PFSK-1 (cell line): ENCODE measurements at regions not wholly inside any gene's neighbourhood (a gene's known extent, or its start where the extent isn't known, plus 50 kb on each side); places are given as distances from the start of the nearest gene placed in this dataset.

Experiments used
- POLR2AphosphoS5 ChIP-seq: IDR thresholded peaks from 2 replicates; pipeline ENCODE4 v1.6.1; 2012; ENCODE audit warnings: low read depth, mild to moderate bottlenecking, control low read depth, low read length, moderate library complexity
- SIN3A ChIP-seq: IDR thresholded peaks from 2 replicates; pipeline ENCODE4 v1.6.1; 2012; ENCODE audit warnings: mild to moderate bottlenecking, low read length, moderate library complexity, borderline replicate concordance; ENCODE audit not compliant: insufficient read depth
- TAF1 ChIP-seq: IDR thresholded peaks from 2 replicates; pipeline ENCODE4 v1.6.1; 2012; ENCODE audit warnings: low read length, control low read depth, borderline replicate concordance; ENCODE audit not compliant: insufficient read depth
- TF ChIP-seq, protein P1 (sequence below), 2 experiments: IDR thresholded peaks; 2 replicates each; pipeline versions ENCODE4 v1.6.1 to v1.8.0; 2011 to 2012; ENCODE audit warnings: low read depth in 2 of 2, low read length in 2 of 2, control low read depth in 1 of 2, inconsistent platforms in 1 of 2, mild to moderate bottlenecking in 1 of 2, moderate library complexity in 1 of 2; ENCODE audit not compliant: insufficient read depth in 1 of 2

DNA sequence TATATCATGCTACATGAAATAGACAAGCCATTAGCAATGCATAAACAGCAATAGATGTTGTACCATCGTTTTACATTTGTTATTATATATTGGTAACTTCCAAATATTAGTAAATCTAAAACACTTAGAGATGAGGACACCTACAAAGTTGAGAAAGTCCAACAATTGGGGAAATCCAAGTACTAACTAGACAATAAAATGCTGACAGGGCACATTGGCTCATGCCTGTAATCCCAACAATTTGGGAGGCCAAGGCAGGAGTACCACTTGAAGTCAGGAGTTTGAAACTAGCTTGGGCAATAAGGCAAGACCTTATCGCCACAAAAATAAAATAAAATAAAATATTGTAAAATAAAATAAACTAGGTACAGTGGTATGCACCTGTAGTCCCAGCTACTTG lies 1023.1 kb downstream of the SUCLG1 start:
- TF ChIP-seq POLR2AphosphoS5 (no peak), SIN3A (no peak), TAF1 (no peak)
- TF ChIP-seq, protein P1, sequence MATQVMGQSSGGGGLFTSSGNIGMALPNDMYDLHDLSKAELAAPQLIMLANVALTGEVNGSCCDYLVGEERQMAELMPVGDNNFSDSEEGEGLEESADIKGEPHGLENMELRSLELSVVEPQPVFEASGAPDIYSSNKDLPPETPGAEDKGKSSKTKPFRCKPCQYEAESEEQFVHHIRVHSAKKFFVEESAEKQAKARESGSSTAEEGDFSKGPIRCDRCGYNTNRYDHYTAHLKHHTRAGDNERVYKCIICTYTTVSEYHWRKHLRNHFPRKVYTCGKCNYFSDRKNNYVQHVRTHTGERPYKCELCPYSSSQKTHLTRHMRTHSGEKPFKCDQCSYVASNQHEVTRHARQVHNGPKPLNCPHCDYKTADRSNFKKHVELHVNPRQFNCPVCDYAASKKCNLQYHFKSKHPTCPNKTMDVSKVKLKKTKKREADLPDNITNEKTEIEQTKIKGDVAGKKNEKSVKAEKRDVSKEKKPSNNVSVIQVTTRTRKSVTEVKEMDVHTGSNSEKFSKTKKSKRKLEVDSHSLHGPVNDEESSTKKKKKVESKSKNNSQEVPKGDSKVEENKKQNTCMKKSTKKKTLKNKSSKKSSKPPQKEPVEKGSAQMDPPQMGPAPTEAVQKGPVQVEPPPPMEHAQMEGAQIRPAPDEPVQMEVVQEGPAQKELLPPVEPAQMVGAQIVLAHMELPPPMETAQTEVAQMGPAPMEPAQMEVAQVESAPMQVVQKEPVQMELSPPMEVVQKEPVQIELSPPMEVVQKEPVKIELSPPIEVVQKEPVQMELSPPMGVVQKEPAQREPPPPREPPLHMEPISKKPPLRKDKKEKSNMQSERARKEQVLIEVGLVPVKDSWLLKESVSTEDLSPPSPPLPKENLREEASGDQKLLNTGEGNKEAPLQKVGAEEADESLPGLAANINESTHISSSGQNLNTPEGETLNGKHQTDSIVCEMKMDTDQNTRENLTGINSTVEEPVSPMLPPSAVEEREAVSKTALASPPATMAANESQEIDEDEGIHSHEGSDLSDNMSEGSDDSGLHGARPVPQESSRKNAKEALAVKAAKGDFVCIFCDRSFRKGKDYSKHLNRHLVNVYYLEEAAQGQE (IDR thresholded peaks at IDR 0.05; ENCODE audit: insufficient read depth in 1 of 2, low read depth in 2 of 2, low read length in 2 of 2) = no peak
